ENCODE measurements at regions not wholly inside any gene's neighbourhood (a gene's known extent, or its start where the extent isn't known, plus 50 kb on each side); places are given as distances from the start of the nearest gene placed in this dataset.

DNA sequence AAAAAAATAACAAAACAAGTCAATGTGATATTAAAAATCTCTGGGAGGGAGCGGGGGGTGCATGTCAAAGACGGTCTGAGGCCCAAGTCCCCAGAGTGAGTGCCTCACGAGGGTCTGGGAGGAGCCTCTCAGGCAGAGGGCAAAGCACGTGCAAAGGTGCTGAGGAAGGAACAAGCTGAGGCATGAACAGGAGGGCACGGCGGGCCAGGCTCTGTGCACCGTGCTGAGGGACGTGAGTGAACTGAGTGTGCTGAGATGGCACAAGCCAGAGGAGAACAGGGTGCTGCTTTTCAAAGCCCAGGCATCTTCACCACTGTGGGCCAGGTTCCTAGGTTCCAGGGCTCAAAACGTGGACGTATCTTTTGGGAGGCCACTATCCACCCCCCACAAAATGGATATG lies 142.1 kb upstream of the PHACTR3 start:
- Histone ChIP-seq H3K4me3 (no peak overlapping the region), H3K4me1 (no peaks in the 10 kb centered on the region), H3K27ac (no peak overlapping the region), H3K36me3 (no peaks in the 10 kb centered on the region), H3K9me3 (no peaks in the 10 kb centered on the region), H3K27me3 (no peaks in the 10 kb centered on the region)
- intact Hi-C loops (cut with DNase I; ENCODE audit: low total_unique reads): no loop called here
- DNase-seq: no peak
- TF ChIP-seq, protein P1, sequence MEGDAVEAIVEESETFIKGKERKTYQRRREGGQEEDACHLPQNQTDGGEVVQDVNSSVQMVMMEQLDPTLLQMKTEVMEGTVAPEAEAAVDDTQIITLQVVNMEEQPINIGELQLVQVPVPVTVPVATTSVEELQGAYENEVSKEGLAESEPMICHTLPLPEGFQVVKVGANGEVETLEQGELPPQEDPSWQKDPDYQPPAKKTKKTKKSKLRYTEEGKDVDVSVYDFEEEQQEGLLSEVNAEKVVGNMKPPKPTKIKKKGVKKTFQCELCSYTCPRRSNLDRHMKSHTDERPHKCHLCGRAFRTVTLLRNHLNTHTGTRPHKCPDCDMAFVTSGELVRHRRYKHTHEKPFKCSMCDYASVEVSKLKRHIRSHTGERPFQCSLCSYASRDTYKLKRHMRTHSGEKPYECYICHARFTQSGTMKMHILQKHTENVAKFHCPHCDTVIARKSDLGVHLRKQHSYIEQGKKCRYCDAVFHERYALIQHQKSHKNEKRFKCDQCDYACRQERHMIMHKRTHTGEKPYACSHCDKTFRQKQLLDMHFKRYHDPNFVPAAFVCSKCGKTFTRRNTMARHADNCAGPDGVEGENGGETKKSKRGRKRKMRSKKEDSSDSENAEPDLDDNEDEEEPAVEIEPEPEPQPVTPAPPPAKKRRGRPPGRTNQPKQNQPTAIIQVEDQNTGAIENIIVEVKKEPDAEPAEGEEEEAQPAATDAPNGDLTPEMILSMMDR (IDR thresholded peaks at IDR 0.05): no peak
- no peak for TF ChIP-seq POLR2A (IDR thresholded peaks at IDR 0.05)

DNA sequence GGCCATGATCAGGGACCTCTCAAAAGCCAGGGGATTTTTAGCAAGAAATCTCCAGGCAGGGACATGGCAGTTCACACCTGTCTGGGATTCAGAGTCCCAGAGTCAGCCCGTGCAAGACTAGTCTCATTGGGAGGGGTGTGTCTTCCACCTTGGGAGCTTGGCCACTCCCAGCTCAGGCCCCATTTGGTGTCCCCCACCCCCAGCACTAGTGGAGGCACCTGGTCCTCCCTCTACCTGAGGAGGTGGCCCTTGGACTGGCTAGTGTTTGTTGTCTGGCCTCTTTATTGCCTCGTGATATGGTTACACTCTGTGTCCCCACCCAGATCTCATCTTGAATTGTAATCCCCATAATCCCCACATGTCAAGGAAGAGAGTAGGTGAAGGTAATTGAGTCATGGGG lies 140.8 kb upstream of the PHACTR3 start:
- Histone ChIP-seq H3K9me3 (no peaks in the 10 kb centered on the region), H3K27me3 (no peaks in the 10 kb centered on the region), H3K36me3 (no peaks in the 10 kb centered on the region), H3K4me1 (no peaks in the 10 kb centered on the region), H3K27ac (no peak overlapping the region), H3K4me3 (no peak overlapping the region)
- intact Hi-C loops (cut with DNase I; ENCODE audit: low total_unique reads): no loop called here
- no peak for TF ChIP-seq POLR2A (IDR thresholded peaks at IDR 0.05)
- no peak for DNase-seq

DNA sequence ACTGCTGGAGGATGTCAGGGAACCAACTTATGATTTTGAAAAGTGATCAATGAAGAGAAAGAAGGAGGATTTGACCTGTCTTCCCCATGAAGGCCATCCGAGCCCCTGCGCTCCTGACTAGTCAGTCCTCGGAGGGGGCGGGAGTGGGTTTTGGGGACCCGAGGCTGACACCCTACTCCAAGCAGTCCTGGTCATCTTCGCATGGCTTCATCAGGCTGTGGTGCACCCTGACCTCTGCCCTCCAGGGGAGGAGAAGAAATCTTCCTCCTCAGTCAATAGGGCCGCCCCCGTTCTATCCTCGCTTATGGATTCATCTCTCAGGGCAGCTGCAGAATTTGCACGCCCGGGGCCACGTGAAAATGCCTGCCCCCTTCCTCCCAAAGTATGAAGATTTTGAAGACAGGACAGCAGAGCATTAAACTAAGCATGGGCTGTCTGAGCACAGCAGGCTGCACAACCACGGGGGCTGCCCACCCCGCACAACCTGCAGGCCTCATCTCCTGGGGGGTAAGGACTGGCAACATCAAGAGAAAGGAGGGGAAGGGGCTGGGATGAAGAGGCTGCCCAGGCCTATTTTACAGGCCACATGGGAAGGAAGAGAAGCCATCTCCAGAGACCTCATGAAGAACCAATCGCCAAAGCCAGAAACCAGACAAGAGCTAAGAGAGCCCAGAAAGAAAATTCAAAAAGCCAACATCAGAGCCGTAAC lies 138.1 kb upstream of the PHACTR3 start:
- Histone ChIP-seq H3K4me3 (no peak overlapping the region), H3K9me3 (no peaks in the 10 kb centered on the region), H3K27ac (no peak overlapping the region), H3K36me3 (no peaks in the 10 kb centered on the region), H3K27me3 (no peaks in the 10 kb centered on the region), H3K4me1 (no peaks in the 10 kb centered on the region)
- no peak for TF ChIP-seq POLR2A (IDR thresholded peaks at IDR 0.05)
- TF ChIP-seq, protein P1 (IDR thresholded peaks at IDR 0.05): no peak
- DNase-seq: no peak
- intact Hi-C loops (cut with DNase I; ENCODE audit: low total_unique reads): no loop called here

DNA sequence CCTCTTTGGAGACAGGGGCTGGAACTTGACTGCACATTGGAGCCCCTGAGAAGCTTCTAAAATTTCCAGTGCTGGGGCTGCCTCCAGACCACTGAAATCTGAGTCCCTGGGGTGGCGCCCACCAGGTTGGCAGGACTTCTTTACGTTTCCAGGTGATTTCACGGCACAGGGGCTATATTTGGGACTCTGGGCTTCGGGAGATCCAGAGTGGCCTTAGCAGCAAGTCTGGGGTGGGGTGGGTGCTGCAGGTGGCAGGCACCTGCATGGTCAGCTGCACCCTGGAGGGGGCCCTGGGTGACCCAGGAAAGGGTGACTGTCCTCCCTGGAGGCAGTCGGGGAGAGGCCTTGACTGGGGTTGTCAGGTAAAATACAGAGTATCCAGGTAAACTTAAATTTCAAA lies 135.5 kb upstream of the PHACTR3 start:
- TF ChIP-seq POLR2A (IDR thresholded peaks at IDR 0.05): no peak
- TF ChIP-seq, protein P1 (IDR thresholded peaks at IDR 0.05): no peak
- no peaks in the 10 kb centered on the region for H3K27me3 ChIP-seq
- H3K27ac ChIP-seq: no peak overlapping the region
- intact Hi-C loops (cut with DNase I; ENCODE audit: low total_unique reads): no loop called here
- no peaks in the 10 kb centered on the region for H3K4me1 ChIP-seq
- H3K36me3 ChIP-seq: no peaks in the 10 kb centered on the region
- no peak for DNase-seq
- H3K9me3 ChIP-seq: no peaks in the 10 kb centered on the region
- H3K4me3 ChIP-seq: no peak overlapping the region

DNA sequence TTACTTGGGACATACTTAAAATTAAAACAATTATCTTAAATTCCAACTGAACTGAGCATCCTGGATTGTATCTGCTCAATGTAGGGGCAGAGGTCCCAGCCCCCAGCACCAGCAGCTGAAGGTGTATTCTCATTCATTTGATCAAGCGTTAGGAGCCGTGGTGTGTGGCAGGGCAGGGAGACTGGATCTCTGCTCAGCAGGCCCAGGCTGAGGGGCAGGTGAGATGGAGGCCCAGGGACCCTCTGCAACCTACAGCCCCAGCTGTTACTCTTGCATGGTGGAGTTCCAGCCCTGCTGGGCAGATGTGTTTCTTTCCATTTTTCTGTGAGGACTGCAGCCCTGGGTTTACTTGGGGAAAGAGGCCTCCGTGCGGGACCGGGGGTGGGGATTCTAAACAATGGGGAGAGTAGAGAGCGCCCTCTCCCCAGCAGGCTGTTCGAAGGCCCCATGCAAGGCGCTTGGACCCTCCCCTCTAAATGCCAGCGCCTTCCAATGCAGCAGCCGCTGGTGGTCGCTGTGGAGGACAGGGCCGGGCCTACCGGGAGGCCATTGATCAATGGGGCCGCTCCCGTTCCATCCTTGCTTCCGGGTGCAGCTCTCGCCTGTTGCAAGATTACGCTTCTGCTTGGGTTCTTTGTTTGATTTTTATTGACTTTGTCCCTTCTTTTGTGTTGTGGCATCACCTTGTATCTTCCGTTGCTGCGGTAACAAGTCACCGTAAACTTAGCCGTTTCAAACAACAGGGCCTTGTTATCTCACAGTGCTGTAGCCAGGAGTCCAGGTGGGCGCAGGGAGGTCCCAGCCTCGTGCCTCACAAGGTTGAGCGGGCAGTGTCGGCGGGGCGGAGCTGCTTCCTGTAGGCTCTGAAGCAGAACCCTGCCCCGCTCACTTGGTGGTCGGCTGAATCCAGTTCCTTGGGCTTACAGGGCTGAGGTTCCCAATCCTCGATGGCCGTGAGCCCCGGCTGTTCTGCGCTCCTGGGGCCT lies 134.8 kb upstream of the PHACTR3 start:
- H3K4me3 ChIP-seq: no peak overlapping the region
- no peak for DNase-seq
- no peaks in the 10 kb centered on the region for H3K36me3 ChIP-seq
- intact Hi-C loops (cut with DNase I; ENCODE audit: low total_unique reads): no loop called here
- H3K27me3 ChIP-seq: no peaks in the 10 kb centered on the region
- no peaks in the 10 kb centered on the region for H3K9me3 ChIP-seq
- TF ChIP-seq, protein P1 (IDR thresholded peaks at IDR 0.05): no peak
- TF ChIP-seq POLR2A (IDR thresholded peaks at IDR 0.05): no peak
- H3K27ac ChIP-seq: no peak overlapping the region
- no peaks in the 10 kb centered on the region for H3K4me1 ChIP-seq
